CD4-positive, alpha-beta T cell treated with Interleukin-15 for 1 hour (primary cell): ENCODE measurements at regions not wholly inside any gene's neighbourhood (a gene's known extent, or its start where the extent isn't known, plus 50 kb on each side); places are given as distances from the start of the nearest gene placed in this dataset.

Experiments
- DNase-seq: peaks from one replicate; pipeline ENCODE4 v3.0.0-alpha.2; 2020

DNA sequence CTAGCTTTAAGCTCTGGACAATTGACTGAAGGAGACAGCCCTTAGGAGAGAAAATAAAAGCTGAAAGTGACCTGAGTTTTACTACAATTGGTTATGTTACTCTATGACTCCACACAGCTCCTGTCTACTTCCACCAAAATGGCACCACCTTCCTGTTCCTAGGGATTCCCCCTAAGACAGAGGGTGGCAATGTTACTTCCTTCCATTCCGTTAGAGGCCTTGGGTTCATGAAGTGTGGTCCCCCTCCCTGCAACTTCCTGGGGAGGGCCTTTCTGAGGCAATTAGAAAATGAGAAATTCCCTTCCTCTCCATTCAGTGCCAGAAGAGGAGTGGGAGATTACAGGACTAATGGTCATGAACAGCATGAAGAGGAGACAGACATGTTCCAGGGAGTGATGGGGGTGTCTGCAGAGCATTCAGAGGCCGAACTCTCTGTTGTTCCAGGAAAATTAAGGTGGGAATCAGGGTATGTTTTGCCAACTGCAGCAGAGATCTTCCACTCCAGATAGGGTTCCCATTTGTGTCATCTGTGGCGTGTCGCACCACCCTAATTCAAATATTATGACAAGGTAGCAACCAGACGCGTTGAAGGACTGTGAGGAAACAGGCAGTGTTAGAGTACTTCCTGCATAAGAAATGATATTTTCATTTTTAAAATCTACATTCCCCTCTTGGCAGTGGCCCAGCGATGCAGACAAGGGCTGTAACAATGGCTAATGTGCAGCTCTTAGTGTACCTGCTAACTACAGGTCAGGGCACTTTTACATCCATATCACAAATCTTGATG lies 53.1 kb upstream of the TRIM67 start:
- DNase-seq: no peak

GRCh38 chr1:231107600-231108326 lies 54.1 kb upstream of the TRIM67 start:
- no peak for DNase-seq

DNA sequence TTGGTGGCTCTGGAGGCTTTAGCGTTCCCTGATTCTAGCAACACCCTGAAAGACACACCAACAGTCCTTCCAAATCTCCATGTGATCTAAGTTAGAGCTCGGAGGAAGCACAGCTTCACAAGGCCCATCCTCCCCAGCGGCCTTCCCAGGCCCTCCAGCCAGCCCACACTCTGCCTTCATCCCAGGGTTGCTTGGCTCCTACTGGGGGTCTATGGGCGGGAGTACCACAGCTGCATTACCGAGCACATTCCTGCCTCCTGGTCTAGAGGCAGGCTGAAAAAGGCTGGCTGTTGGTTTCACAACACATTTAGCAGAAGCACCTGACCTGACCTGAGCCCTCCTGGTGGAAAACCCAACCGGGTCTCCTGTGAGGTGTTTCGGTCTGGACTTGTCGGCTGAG lies 54.7 kb upstream of the TRIM67 start:
- DNase-seq: no peak

DNA sequence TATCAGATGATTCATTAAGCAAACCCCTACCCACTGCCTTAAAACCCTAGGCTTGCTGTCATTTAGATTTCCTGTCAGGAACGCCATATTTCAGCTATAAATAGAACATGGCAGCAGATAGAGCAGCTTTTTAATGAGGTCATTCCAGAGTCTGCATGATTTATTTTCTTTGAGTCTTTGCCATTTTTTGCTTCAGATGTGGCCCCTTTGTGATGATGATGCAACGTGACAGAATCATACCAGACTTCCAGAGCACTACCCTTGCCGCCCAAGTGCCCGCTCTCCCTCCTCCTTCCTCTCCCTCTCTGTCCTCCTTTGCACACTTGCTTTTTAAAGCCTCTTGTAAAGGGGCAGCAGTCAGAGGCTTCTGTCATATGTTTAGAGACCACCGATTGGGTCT lies 55.5 kb upstream of the TRIM67 start:
- DNase-seq: no peak

- no peak for DNase-seq
These were observed 56.9 kb upstream of the TRIM67 start for GRCh38 chr1:231104917-231105316.

DNA sequence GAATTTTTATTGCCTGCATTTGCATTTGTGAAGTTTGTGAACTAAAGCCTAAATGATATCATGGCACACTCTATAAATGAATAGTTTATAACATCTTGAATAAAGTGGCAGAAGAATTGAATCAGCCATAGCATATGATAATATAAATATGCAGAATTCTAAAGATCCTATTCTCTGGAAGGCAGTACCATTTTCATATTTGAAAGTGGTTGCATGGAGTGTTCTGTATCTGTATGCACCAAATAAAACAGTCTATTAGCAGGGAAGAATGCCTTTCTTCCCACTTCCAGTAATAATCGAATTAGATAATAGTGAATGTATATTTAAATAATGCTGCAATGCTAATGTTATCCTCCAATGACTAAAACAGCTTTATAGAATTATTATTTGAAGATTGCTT lies 57.9 kb upstream of the TRIM67 start:
- no peak for DNase-seq

- no peak for DNase-seq
These were observed 60.1 kb upstream of the FAM89A start for GRCh38 chr1:231099996-231100767.

DNA sequence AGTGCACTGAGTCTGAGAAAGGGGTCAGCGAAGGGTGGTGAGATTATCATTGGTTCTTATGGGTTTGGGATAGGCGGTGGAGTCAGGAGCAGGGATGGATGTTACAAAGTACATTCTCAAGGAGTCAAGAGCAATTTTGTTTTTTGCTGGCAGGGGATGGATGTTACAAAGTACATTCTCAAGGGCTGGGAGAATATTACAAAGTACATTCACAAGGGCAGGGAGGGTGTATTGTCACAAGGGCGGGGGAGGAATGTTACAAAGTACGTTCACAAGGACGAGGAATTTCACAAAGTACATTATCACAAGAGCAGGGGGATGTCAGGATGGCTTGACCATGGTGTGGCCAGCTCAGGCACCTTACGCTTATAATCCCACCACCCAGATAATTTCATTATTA lies 59.3 kb upstream of the FAM89A start:
- DNase-seq: no peak

GRCh38 chr1:231095595-231095994 lies 55.5 kb upstream of the FAM89A start:
- DNase-seq: no peak

GRCh38 chr1:231094421-231094820 lies 54.4 kb upstream of the FAM89A start:
- DNase-seq: no peak

- no peak for DNase-seq
These were observed 53.3 kb upstream of the FAM89A start for GRCh38 chr1:231093156-231093922.

DNA sequence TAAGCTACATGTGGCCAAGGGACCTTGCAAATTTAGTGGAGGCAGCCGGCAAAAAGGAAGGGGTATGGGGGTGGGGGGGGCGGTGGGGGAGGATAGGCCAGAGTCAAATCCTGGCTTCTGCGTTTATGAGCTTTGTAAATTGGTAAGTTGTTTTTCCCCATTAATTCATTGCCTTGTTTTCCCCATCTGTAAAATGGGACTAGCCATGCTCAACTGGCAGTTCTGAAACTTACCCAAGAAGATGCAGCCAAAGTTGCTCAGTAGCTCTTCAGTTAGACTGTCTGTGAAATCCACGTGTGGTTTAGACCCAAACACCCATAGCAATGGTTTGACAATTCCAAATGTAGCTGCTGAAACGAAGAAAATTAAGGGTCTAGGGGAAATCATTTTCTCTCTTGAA lies 52.3 kb upstream of the FAM89A start:
- no peak for DNase-seq

DNA sequence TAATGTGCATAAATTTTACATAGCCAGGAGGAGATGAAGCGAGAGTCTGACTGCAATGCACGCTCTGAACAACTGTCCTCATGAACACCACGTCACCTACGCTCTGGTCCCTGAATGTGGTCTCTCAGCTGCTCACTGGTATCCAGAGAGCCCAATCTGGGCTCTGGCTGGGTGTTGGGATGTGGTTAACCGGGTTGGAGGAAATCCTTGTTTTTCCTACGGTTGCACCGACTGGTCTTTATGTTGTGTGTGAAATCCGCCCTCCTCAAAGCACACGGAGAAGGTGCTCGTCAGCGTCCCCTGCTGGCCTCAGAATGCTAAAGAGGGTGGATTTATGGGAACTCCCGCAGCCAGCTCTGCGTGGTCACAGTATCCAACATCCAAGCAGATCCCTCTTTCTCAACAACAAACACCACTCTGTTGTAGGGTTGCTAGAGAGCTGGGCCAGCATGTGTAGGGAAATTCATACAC lies 51.8 kb upstream of the FAM89A start:
- DNase-seq: peak; percentile 17

DNA sequence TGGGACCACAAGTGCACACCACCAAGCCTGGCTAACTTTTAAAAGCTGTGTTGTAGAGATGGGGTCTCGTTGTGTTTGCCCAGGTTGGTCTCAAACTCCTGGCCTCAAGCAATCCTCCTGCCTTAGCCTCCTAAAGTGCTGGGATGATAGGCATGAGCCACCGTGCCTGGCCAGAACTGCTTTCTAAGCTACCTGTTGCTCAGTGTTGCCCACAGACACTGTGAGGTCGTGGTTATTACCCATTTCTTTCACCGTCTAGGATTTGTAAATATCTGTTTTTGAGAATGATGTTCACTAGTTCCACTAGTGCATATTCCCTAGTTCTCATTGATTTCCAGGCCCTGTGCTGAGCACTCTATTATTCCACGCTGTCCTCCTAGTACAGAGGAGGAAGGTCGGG lies 51.4 kb upstream of the FAM89A start:
- no peak for DNase-seq
